Neural progenitor cell (in vitro differentiated cells): ENCODE measurements at regions not wholly inside any gene's neighbourhood (a gene's known extent, or its start where the extent isn't known, plus 50 kb on each side); places are given as distances from the start of the nearest gene placed in this dataset.

ENCODE experiments used
- DNase-seq: peaks from one replicate; pipeline ENCODE4 v3.0.0-alpha.2; 2016; ENCODE audit warnings: low spot score
- H2AFZ ChIP-seq: fragments of 200-600 bp; sonication (generic); replicated peaks from 2 replicates; pipeline ENCODE4 v1.6.1; 2016; ENCODE audit warnings: antibody characterized with exemption
- H3F3A ChIP-seq: fragments of 200-600 bp; sonication (generic); 2 replicates; pipeline ENCODE4 v1.6.1; 2016; ENCODE audit warnings: antibody characterized with exemption, low read depth
- H3K27ac ChIP-seq: fragments of 200-600 bp; sonication (generic); 2 replicates; pipeline ENCODE4 v1.5.1; 2016; ENCODE audit warnings: mild to moderate bottlenecking
- H3K27me3 ChIP-seq: fragments of 200-600 bp; sonication (generic); 2 replicates; pipeline ENCODE4 v1.6.1; 2016; ENCODE audit warnings: mild to moderate bottlenecking, moderate library complexity
- H3K36me3 ChIP-seq: fragments of 200-600 bp; sonication (generic); 2 replicates; pipeline ENCODE4 v1.5.1; 2016
- H3K4me1 ChIP-seq: fragments of 200-600 bp; sonication (generic); 2 replicates; pipeline ENCODE4 v1.6.1; 2016; ENCODE audit warnings: mixed run types
- H3K4me2 ChIP-seq: fragments of 200-600 bp; sonication (generic); 2 replicates; pipeline ENCODE4 v1.6.1; 2016
- H3K4me3 ChIP-seq: fragments of 200-600 bp; sonication (generic); 2 replicates; pipeline ENCODE4 v1.5.1; 2016
- H3K79me2 ChIP-seq: fragments of 200-600 bp; sonication (generic); 2 replicates; pipeline ENCODE4 v1.6.1; 2016; ENCODE audit warnings: low read depth
- H3K9ac ChIP-seq: fragments of 200-600 bp; sonication (generic); 2 replicates; pipeline ENCODE4 v1.6.1; 2016
- H3K9me3 ChIP-seq: fragments of 200-600 bp; sonication (generic); 2 replicates; pipeline ENCODE4 v1.5.1; 2016; ENCODE audit warnings: low read depth
- H4K20me1 ChIP-seq: fragments of 200-600 bp; sonication (generic); 2 replicates; pipeline ENCODE4 v1.6.1; 2016; ENCODE audit warnings: low read depth
- H3K27ac Mint-ChIP-seq: 3 replicates; pipeline ENCODE4 v1.8.0; 2021; ENCODE audit warnings: mixed read lengths
- H3K27me3 Mint-ChIP-seq: 2 replicates; pipeline ENCODE4 v1.8.0; 2022; ENCODE audit warnings: low read depth, mild to moderate bottlenecking, inconsistent platforms, moderate library complexity, mixed read lengths; ENCODE audit not compliant: insufficient read depth
- H3K36me3 Mint-ChIP-seq: 3 replicates; pipeline ENCODE4 v1.8.0; 2021; ENCODE audit warnings: mixed read lengths
- H3K4me1 Mint-ChIP-seq: 3 replicates; pipeline ENCODE4 v1.8.0; 2021; ENCODE audit warnings: mixed read lengths
- H3K4me3 Mint-ChIP-seq: 3 replicates; pipeline ENCODE4 v1.8.0; 2021; ENCODE audit warnings: mild to moderate bottlenecking, moderate library complexity, mixed read lengths
- H3K9me3 Mint-ChIP-seq: 3 replicates; pipeline ENCODE4 v1.8.0; 2020; ENCODE audit warnings: mixed read lengths
- EZH2 ChIP-seq: fragments of 200-600 bp; sonication (generic); IDR thresholded peaks from 2 replicates; pipeline ENCODE4 v1.6.1; 2017; ENCODE audit warnings: antibody characterized with exemption, mild to moderate bottlenecking, moderate library complexity
- EZH2phosphoT487 ChIP-seq: fragments of 200-600 bp; sonication (generic); IDR thresholded peaks from 2 replicates; pipeline ENCODE4 v1.6.1; 2017; ENCODE audit warnings: antibody characterized with exemption
- TF ChIP-seq, protein P1 (sequence below): fragments of 200-600 bp; sonication (generic); IDR thresholded peaks from 2 replicates; pipeline ENCODE4 v1.5.1; 2017; ENCODE audit warnings: antibody characterized with exemption, mild to moderate bottlenecking

DNA sequence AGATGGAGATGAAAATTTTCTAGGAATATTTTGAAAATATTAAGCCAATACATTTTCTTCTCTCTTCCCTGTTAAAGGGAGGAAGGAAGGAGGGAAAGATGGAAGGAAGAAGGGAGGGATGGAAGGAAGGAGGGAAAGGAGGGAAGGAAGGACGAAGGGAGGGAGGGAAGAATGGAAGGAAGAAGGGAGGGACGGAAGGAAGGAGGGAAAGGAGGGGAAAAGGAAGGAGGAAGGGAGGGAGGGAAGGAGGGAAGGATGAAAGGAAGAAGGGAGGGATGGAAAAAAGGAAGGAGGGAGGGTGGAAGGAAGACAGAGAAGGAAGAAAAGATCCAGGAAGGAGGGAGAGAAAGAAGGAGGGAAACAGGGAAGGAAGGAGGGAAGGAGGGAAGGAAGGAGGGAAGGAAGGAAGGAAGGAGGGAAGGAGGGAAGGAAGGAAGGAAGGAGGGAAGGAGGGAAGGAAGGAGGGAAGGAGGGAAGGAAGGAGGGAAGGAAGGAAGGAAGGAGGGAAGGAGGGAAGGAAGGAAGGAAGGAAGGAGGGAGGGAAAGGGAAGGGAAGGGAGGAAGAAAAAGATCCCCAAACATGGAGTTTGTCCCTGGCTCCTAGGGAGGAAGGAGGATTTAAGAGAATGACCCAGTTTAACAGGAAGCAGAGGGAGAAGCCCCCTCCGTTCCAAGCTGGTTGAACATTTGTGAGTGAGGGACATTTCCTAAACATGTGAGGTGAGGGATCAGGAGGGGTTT is 70.3 kb upstream of the NEURL1B start:
- H3K27me3 Mint-ChIP-seq: peaks cover 9% of the 10 kb centered on the region
- Histone ChIP-seq H3K4me3 (no peak overlapping the region), H2AFZ (peak overlapping the region; percentile 78), H3K27me3 (no peaks in the 10 kb centered on the region), H3K36me3 (no peaks in the 10 kb centered on the region), H3K79me2 (no peaks in the 10 kb centered on the region), H3K4me2 (peak overlapping the region; percentile 55), H3K27ac (no peak overlapping the region), H3K9ac (no peak overlapping the region), H3F3A (peaks cover 37% of the 10 kb centered on the region), H4K20me1 (no peaks in the 10 kb centered on the region), H3K9me3 (no peaks in the 10 kb centered on the region), H3K4me1 (peaks cover 51% of the 10 kb centered on the region)
- peaks cover 57% of the 10 kb centered on the region for H3K4me1 Mint-ChIP-seq
- DNase-seq: no peak
- no peaks in the 10 kb centered on the region for H3K9me3 Mint-ChIP-seq
- no peaks in the 10 kb centered on the region for H3K36me3 Mint-ChIP-seq
- H3K4me3 Mint-ChIP-seq: no peak overlapping the region
- no peak for TF ChIP-seq EZH2
- TF ChIP-seq, protein P1, sequence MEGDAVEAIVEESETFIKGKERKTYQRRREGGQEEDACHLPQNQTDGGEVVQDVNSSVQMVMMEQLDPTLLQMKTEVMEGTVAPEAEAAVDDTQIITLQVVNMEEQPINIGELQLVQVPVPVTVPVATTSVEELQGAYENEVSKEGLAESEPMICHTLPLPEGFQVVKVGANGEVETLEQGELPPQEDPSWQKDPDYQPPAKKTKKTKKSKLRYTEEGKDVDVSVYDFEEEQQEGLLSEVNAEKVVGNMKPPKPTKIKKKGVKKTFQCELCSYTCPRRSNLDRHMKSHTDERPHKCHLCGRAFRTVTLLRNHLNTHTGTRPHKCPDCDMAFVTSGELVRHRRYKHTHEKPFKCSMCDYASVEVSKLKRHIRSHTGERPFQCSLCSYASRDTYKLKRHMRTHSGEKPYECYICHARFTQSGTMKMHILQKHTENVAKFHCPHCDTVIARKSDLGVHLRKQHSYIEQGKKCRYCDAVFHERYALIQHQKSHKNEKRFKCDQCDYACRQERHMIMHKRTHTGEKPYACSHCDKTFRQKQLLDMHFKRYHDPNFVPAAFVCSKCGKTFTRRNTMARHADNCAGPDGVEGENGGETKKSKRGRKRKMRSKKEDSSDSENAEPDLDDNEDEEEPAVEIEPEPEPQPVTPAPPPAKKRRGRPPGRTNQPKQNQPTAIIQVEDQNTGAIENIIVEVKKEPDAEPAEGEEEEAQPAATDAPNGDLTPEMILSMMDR: no peak
- TF ChIP-seq EZH2phosphoT487: no peak
- peak overlapping the region; percentile 93 for H3K27ac Mint-ChIP-seq

GRCh38 chr5:172569861-172570558 is 71.1 kb upstream of the NEURL1B start:
- H3K4me3 ChIP-seq: no peak overlapping the region
- H3K4me2 ChIP-seq: peak overlapping the region; percentile 55
- H3K4me1 ChIP-seq: peaks cover 44% of the 10 kb centered on the region
- TF ChIP-seq EZH2phosphoT487 (no peak), EZH2 (no peak)
- TF ChIP-seq, protein P1: no peak
- H3K79me2 ChIP-seq: no peaks in the 10 kb centered on the region
- peak; percentile 49 for DNase-seq
- H3K27ac ChIP-seq: no peak overlapping the region
- peaks cover 35% of the 10 kb centered on the region for H3F3A ChIP-seq
- Mint-ChIP-seq H3K27ac (peak overlapping the region; percentile 93), H3K4me3 (no peak overlapping the region), H3K36me3 (no peaks in the 10 kb centered on the region), H3K9me3 (no peaks in the 10 kb centered on the region), H3K4me1 (peaks cover 49% of the 10 kb centered on the region), H3K27me3 (peaks cover 5% of the 10 kb centered on the region)
- no peaks in the 10 kb centered on the region for H3K36me3 ChIP-seq
- H3K27me3 ChIP-seq: no peaks in the 10 kb centered on the region
- no peak overlapping the region for H3K9ac ChIP-seq
- no peaks in the 10 kb centered on the region for H4K20me1 ChIP-seq
- H3K9me3 ChIP-seq: no peaks in the 10 kb centered on the region
- H2AFZ ChIP-seq: no peak overlapping the region

- peaks cover 36% of the 10 kb centered on the region for H3K4me1 Mint-ChIP-seq
- no peak overlapping the region for H3K27ac Mint-ChIP-seq
- no peak overlapping the region for H3K4me2 ChIP-seq
- H3K79me2 ChIP-seq: no peaks in the 10 kb centered on the region
- H3K27me3 Mint-ChIP-seq: peaks cover 4% of the 10 kb centered on the region
- no peak overlapping the region for H3K9ac ChIP-seq
- H4K20me1 ChIP-seq: no peaks in the 10 kb centered on the region
- no peaks in the 10 kb centered on the region for H3K9me3 ChIP-seq
- H3F3A ChIP-seq: peaks cover 21% of the 10 kb centered on the region
- H3K27ac ChIP-seq: no peak overlapping the region
- H3K4me1 ChIP-seq: peaks cover 32% of the 10 kb centered on the region
- H3K9me3 Mint-ChIP-seq: no peaks in the 10 kb centered on the region
- H3K36me3 ChIP-seq: no peaks in the 10 kb centered on the region
- no peak overlapping the region for H3K4me3 Mint-ChIP-seq
- H3K4me3 ChIP-seq: no peak overlapping the region
- no peaks in the 10 kb centered on the region for H3K36me3 Mint-ChIP-seq
- no peaks in the 10 kb centered on the region for H3K27me3 ChIP-seq
- H2AFZ ChIP-seq: no peak overlapping the region
- DNase-seq: no peak
- TF ChIP-seq, protein P1: no peak
- TF ChIP-seq EZH2 (no peak), EZH2phosphoT487 (no peak)
Observed at GRCh38 chr5:172568308-172568910, 72.7 kb upstream of the NEURL1B start.
